NCI-H146 (cell line): ENCODE measurements at regions not wholly inside any gene's neighbourhood (a gene's known extent, or its start where the extent isn't known, plus 50 kb on each side); places are given as distances from the start of the nearest gene placed in this dataset.

Experiments used
- DNase-seq: peaks from one replicate; lab custom pipeline; 2025; lab: John Stamatoyannopoulos, UW

GRCh38 chr9:81113453-81114124 lies 575.8 kb downstream of the TLE1 start:
- no peak for DNase-seq

DNA sequence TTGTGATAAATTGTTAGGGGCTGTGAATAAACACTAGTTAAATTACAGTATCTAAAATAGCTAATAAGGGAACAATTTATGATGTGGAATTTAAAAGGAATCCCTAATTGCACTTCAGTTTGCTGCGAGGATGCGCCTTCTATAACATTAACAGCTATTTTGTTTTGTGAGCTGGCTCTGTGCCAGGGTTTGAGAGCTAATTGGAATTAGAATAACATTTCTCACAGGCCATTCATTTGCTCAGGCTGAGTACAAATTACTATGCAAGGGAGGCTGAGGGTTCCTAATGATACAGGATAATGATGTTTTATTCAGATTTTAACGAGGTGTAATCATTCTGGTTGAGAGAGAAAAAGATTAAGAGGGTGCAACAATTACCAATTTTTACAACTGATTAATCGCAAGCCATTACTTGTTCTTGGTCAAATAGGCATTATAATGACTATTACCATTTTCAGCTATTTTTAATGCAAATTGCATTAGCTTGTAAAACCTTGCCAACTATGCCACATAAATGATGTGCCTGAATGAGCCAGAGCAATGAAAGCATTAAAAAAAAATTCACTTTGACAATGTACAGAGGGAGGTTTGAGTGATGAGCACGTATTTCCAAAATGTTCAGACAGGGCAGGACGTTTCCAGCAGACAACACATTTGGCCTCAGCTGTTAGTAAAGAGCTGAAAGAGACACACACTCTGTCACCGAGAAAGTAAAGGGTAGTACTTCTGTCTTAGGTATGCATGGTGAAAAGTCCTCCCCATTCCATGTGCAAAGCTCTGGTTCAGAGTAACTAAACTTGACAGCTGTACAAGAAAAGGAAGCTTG lies 576.5 kb downstream of the TLE1 start:
- DNase-seq: no peak

DNA sequence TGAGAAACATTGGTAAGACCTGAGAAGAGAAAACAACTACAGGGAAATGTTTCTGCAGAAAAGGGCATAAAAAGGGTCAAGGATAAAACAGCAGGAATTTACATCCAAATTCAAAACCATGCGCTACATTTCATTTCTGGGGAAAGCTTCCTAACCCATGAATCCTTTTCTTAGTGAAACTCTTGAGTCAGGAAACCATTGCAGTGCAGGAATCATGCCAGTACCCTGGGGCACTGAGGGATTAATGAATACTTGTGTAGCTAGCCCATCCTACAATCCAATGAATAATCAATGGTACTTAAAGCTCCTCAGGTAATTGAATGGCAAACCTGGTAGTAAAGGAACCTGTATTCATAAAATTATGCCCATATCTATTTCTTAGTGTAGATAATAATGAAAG lies 580.5 kb downstream of the TLE1 start:
- no peak for DNase-seq

GRCh38 chr9:81108391-81108790 lies 581.0 kb downstream of the TLE1 start:
- DNase-seq: no peak

DNA sequence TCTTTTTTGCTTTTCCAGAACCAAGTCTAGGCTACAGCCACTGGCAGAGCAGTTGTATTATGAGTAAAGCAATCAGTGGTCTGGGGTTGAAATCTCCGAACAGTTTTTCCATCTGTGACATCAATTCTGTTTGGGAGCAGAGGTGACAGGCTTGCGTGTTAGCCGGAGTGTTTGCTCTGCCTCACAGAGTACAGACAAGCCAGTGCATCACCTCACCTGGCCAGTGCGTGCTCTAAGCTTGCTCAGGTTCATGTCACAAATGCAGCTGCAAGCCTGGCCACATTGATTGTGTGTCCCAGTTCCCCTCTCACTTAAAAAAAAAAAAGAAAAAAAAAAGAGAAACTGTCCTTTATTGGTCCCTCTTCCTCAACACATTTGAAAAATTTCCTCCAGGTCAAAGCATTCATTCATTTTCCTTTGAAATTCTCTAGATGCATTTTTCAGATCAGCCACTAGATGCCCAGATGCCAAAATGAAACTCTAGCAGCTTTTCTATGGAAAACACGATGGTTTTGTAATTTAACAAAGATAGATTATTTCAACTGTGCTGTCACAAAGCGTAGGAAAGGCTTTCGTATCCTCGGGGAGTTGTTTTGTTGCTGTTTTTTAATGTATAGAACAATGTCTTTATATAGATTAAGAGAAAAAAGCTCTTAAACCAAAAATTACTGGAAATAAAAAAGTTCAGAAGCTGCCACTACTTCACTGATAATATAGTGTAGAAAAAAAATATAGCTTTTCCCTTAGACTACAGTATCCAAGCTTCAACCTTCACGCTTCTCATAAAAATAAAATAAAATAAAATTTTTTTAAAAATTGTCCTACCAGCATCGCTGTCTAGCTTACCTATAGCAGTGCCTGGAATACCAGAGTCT lies 585.5 kb downstream of the TLE1 start:
- no peak for DNase-seq

GRCh38 chr9:81097131-81097847 lies 592.1 kb downstream of the TLE1 start:
- no peak for DNase-seq

DNA sequence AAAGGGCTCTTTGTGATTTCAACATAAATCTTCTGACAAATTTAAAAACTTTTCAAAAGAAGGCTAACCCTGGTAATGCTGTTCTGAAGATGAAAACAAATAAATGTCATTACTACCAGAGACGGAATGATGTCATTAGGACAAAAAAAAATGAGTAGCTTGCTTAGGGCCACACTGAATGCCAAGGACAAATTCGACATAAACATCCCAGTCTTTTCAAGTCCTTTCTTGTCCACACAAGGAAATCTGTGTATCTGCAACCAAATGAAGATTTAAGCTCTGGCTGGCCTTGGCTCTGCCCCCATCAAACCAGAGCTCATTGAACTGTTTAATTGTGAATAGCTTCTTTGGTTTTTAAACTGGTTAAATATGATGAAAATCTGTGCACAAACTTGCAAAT lies 592.7 kb downstream of the TLE1 start:
- DNase-seq: no peak

GRCh38 chr9:81092057-81092456 lies 597.3 kb downstream of the TLE1 start:
- DNase-seq: no peak

DNA sequence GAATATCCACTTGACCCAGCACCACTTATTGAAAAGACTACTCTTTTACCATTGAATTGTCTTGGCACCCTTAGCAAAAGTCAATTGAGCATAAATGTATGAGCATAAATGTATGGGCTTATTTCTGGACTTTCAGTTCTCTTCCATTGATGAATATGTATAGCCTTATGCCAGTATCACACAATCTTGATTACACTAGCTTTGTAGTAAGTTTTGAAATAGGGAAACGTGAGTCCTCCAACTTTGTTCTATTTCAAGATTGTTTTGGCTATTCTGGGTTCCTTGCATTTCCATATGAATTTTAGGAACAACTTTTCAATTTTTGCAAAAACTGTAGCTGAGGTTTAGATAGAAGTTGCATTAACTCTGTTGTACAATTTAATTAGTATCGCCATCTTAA lies 601.0 kb downstream of the TLE1 start:
- DNase-seq: no peak

- no peak for DNase-seq
Measured at GRCh38 chr9:81086416-81086815, 602.9 kb downstream of the TLE1 start.

DNA sequence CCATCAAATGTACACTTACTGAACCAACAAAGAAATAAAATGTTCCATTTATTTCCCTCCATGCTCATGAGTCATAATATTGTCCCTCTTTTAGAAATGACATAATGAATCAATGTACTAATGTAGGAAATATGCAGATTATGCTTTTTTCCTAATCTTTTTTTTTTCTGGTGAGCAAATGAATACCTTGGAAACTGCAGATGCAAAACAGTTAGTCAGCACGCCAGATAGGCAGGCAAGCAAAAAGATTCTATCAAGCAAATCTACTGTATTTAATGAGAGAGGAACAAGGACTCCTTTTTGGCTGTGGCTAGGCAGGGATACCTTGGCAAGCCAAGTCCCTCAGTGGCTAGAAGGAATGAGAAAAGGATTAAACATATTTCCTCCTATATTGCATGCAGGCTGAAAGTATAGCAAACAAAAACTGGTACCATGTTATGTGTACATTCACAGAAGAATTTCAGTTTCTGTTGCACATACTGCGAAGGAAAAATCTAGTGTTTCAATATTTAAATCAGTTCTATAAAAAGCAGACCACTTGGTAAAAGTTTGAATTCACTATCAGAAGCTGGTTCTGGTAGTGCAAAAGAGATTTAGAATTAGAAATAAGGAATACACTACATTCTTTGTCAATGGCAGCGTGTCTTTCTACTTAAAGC lies 605.4 kb downstream of the TLE1 start:
- DNase-seq: no peak

DNA sequence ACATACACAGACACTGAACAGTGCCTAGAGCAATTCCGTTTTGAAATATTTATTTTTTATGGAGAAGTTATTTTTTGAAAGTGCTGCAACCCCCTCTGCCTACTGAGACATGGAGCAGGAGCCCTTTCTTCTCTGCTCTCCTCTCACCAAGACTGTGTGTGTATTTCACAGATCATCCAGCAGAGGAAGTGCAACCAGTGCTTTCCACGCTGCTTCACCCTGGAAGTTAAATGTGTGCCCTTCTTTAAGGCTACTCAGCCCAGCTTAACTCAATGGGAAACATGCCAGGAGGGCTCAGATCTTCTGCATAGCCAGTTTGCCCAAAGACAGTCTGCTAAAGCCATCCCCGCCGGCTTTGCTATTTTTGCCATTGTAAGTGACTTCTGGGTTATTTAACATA lies 606.3 kb downstream of the TLE1 start:
- no peak for DNase-seq

- no peak for DNase-seq
Measured at GRCh38 chr9:81082221-81082620, 607.1 kb downstream of the TLE1 start.

DNA sequence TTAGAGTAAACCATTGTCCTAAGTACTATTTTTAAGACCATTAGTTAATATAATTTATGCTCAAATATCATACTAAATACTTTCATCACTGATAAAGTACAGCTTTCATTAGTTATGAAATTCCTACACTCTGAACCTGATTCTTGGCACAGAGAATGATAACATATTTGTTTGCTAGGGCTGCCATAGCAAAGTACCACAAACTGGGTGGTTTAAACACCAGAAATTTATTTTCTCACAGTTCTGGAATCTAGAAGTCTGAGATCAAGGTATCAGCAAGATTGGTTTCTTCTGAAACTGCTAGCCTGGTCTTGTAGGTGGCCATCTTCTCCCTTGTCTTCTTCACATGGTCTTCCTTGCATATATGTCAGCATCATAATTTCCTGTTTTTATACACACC lies 608.4 kb downstream of the TLE1 start:
- DNase-seq: no peak

DNA sequence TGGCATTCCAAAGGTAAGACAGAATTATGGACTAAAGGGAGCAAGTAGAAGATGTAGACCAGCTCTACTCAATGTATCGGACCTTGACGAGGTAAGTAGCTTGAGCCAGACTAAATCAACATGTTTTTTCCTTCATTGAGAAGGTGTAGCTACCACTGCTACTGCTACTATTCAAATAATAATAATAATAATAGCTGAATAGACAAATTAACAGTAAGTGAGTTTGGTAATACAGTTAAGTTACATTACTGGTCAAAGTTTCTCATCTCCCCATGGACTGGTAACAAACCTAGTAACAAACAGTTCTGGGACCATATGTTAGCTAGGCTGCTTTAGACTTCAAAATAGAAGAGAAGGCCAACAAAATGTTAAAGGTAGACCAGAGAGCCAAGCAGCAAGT lies 609.2 kb downstream of the TLE1 start:
- no peak for DNase-seq

DNA sequence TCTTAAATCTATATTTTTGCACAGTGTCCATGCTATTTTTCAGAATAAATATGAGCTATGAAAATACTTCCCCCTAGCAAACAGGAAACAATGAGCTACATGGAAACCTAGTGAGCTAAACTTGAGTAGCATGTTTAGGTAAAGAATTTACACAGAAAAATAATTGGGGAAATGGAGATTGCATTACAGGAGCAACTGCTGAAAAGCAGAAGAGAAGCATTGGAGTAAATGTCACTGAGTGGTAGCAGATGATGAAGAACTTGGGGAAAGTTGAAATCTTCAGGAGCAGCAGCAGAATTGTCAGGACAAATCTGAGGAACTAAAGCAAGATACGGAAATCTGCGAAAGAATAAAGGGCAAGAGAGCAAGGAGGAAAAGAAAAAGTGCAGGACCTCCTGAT lies 610.3 kb downstream of the TLE1 start:
- DNase-seq: no peak

DNA sequence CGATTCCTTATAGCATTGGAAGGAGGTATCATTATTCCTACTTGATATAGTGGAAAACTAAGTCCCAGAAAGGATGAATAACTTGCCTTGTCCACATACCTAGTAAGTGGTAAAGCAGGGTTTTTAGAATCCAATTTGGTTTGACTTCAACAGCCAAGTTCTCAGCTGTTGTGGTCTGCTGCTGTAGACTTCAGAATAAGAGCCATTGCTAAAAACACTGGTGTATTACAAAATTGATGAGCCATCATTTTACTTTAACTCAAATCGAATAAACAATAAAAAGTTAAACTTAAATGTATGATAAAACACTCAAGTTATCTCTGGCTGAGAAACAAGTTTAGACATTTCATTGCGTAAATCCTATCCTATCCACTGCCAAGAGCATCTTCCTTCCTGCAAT lies 610.8 kb downstream of the TLE1 start:
- no peak for DNase-seq

- DNase-seq: no peak
Measured at GRCh38 chr9:81077572-81077971, 611.8 kb downstream of the TLE1 start.

GRCh38 chr9:81076131-81076530 lies 613.2 kb downstream of the TLE1 start:
- no peak for DNase-seq

DNA sequence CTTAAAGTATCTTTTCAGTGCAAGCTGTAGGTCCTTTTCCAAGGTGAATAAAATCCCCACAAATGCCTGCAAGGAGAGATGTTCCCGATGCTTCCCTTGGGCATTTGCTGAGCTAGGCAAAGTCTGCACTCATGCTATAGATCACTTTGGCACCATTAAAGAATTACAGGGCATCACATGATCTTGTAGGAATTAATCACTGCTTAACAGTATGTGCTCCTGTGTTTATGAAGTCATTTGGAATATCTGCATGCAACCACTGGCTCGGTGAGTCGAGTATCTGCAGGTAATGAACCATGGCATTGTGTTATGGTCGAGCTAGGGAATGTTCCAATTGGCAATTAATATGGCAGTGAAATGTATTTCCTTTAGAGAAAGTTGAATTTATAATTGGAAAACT lies 615.1 kb downstream of the TLE1 start:
- DNase-seq: no peak

DNA sequence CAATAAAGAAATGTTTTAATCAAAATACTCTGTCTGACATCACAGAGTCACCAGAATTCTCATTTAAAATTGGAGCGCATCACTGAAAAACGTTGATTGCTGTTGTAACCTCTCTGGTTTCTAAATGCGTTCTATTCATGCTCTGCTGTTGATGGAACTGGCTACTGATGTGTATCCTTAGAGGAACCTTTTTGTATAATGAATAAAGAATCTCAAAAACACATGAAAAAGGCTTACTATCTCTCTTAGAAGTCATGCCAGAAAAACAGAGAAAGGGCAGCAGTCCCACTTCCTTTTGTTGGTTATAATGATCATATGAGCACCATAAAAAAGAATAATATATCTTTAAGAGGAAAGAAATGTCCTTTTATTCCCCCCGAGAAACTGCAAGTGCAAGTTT lies 615.5 kb downstream of the TLE1 start:
- no peak for DNase-seq

DNA sequence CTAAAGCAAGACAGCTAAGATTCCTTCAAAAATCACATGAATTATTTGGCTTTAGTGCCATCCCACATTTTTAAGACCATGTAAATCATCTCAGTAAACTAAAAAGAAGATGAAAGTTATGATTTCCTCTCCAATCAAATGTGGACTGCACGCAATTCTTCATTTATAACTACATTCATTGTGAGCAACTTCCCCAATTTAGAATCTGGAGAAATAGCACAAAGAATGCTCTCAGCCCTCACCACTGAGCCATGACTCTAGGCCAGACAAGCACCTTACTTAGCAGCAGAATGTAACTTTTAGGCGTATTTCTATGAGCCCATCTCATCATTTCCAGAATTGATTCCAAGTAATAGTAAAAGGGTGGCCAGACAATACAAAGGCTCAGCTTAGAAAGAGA lies 616.6 kb downstream of the TLE1 start:
- no peak for DNase-seq
